CD14-positive monocyte (primary cell): ENCODE measurements at regions not wholly inside any gene's neighbourhood (a gene's known extent, or its start where the extent isn't known, plus 50 kb on each side); places are given as distances from the start of the nearest gene placed in this dataset.

Experiments
- DNase-seq, 3 donors: peaks; one replicate each; pipeline ENCODE4 v3.0.0-alpha.2; 2011 to 2022
- H2AFZ ChIP-seq: 2 replicates; pipeline ENCODE4 v1.6.0; 2012; ENCODE audit warnings: mild to moderate bottlenecking, low read depth, low read length, inconsistent platforms; ENCODE audit not compliant: insufficient read depth, poor library complexity, severe bottlenecking
- H3K27ac ChIP-seq, 2 donors: 1 replicate in 1 of 2; 2 replicates in 1 of 2; pipeline ENCODE4 v1.5.1; 2012 to 2013; ENCODE audit warnings: low read length in 2 of 2, control low read depth in 1 of 2, inconsistent platforms in 1 of 2, low read depth in 1 of 2, mild to moderate bottlenecking in 1 of 2
- H3K27me3 ChIP-seq, 2 donors: one replicate each; pipeline versions ENCODE4 v1.6.0 to v1.6.1; 2011 to 2013; ENCODE audit warnings: low read length in 2 of 2; ENCODE audit not compliant: control insufficient read depth in 2 of 2, insufficient read depth in 2 of 2
- H3K36me3 ChIP-seq, 2 donors: replicated peaks in 1 of 2; 1 replicate in 1 of 2; 2 replicates in 1 of 2; pipeline versions ENCODE4 v1.5.1 to v1.6.1; 2012 to 2013; ENCODE audit warnings: low read length in 2 of 2, control low read depth in 1 of 2, inconsistent platforms in 1 of 2, mild to moderate bottlenecking in 1 of 2; ENCODE audit not compliant: insufficient read depth in 2 of 2, control insufficient read depth in 1 of 2
- H3K4me1 ChIP-seq, 2 donors: 1 replicate in 1 of 2; 2 replicates in 1 of 2; pipeline versions ENCODE4 v1.5.1 to v1.6.1; 2012 to 2013; ENCODE audit warnings: low read length in 2 of 2, control low read depth in 1 of 2, inconsistent platforms in 1 of 2, mild to moderate bottlenecking in 1 of 2, moderate library complexity in 1 of 2; ENCODE audit not compliant: insufficient read depth in 2 of 2, control insufficient read depth in 1 of 2
- H3K4me2 ChIP-seq: replicated peaks from 2 replicates; pipeline ENCODE3; 2012; ENCODE audit warnings: low read length, moderate library complexity, mild to moderate bottlenecking; ENCODE audit not compliant: poor library complexity, severe bottlenecking; ENCODE audit errors: extremely low read depth
- H3K4me3 ChIP-seq, 3 experiments: fragments of 200-600 bp in 1 of 3; sonication (generic) in 1 of 3; replicated peaks in 1 of 3; 1 replicate in 2 of 3; 2 replicates in 1 of 3; pipeline ENCODE4 v1.5.1; 2011 to 2013; ENCODE audit warnings: low read length in 3 of 3, mild to moderate bottlenecking in 3 of 3, control low read depth in 2 of 3, low read depth in 2 of 3, inconsistent platforms in 1 of 3, moderate library complexity in 1 of 3
- H3K79me2 ChIP-seq: 2 replicates; pipeline ENCODE4 v1.6.0; 2012; ENCODE audit warnings: mild to moderate bottlenecking, control low read depth, inconsistent platforms, low read length, moderate library complexity; ENCODE audit not compliant: insufficient read depth
- H3K9ac ChIP-seq: 2 replicates; pipeline ENCODE4 v1.6.0; 2017; ENCODE audit warnings: low read length, mild to moderate bottlenecking; ENCODE audit not compliant: insufficient read depth, poor library complexity, severe bottlenecking
- H3K9me3 ChIP-seq, 2 donors: replicated peaks in 1 of 2; 1 replicate in 1 of 2; 2 replicates in 1 of 2; pipeline versions ENCODE4 v1.5.1 to v1.6.1; 2012 to 2013; ENCODE audit warnings: low read length in 2 of 2, control low read depth in 1 of 2; ENCODE audit not compliant: control insufficient read depth in 1 of 2, insufficient read depth in 1 of 2
- H4K20me1 ChIP-seq: 2 replicates; pipeline ENCODE4 v1.6.0; 2012; ENCODE audit warnings: mild to moderate bottlenecking, low read length, control low read depth, moderate library complexity; ENCODE audit not compliant: insufficient read depth
- H3K27ac Mint-ChIP-seq, 7 donors: one replicate each; pipeline ENCODE4 v1.8.0; 2020; ENCODE audit warnings: mild to moderate bottlenecking in 7 of 7, mixed read lengths in 7 of 7, moderate library complexity in 6 of 7, inconsistent platforms in 2 of 7
- H3K27me3 Mint-ChIP-seq, 3 donors: one replicate each; pipeline ENCODE4 v1.8.0; 2021 to 2022; ENCODE audit warnings: low read depth in 3 of 3, mild to moderate bottlenecking in 3 of 3, mixed read lengths in 3 of 3, moderate library complexity in 3 of 3, inconsistent platforms in 1 of 3
- H3K36me3 Mint-ChIP-seq, 2 donors: one replicate each; pipeline ENCODE4 v1.8.0; 2020; ENCODE audit warnings: mixed read lengths in 2 of 2, inconsistent platforms in 1 of 2, mild to moderate bottlenecking in 1 of 2
- H3K4me1 Mint-ChIP-seq: one replicate; pipeline ENCODE4 v1.8.0; 2020; ENCODE audit warnings: mild to moderate bottlenecking, mixed read lengths
- H3K4me3 Mint-ChIP-seq, 2 donors: one replicate each; pipeline ENCODE4 v1.8.0; 2020; ENCODE audit warnings: mild to moderate bottlenecking in 2 of 2, mixed read lengths in 2 of 2, moderate library complexity in 1 of 2
- H3K9me3 Mint-ChIP-seq, 7 donors: one replicate each; pipeline ENCODE4 v1.8.0; 2020 to 2022; ENCODE audit warnings: mixed read lengths in 7 of 7, mild to moderate bottlenecking in 6 of 7, moderate library complexity in 6 of 7, inconsistent platforms in 2 of 7
- WGBS: methylation state at CpG from one replicate; pipeline ENCODE4 v1.1.5; 2013; ENCODE audit warnings: missing lambda C conversion rate; ENCODE audit not compliant: insufficient coverage; 5-methylcytosine and 5-hydroxymethylcytosine counted together
- intact Hi-C, 2 donors: fragments of 100-400 bp; cut with micrococcal nuclease; formaldehyde crosslinking; loops; one replicate each; pipeline versions ENCODE4 v1.15.0 to v1.15.1; 2023
- TF ChIP-seq, protein P1 (sequence below): fragments of 200-600 bp; IDR thresholded peaks from one replicate; pipeline ENCODE4 v1.8.0; 2022; ENCODE audit warnings: antibody characterized with exemption, mild to moderate bottlenecking

GRCh38 chr10:108069096-108069495, 904.6 kb upstream of the SORCS1 start:
- Mint-ChIP-seq H3K4me3 (no peak overlapping the region), H3K27ac (no peak overlapping the region), H3K9me3 (peaks cover 0 to 8% (median 2%) of the 10 kb centered on the region in 7 donors), H3K36me3 (no peaks in the 10 kb centered on the region), H3K27me3 (no peaks in the 10 kb centered on the region), H3K4me1 (no peaks in the 10 kb centered on the region)
- Histone ChIP-seq H3K4me1 (no peaks in the 10 kb centered on the region), H4K20me1 (no peaks in the 10 kb centered on the region), H3K27ac (no peak overlapping the region), H3K9ac (no peak overlapping the region), H2AFZ (no peak overlapping the region), H3K9me3 (no peaks in the 10 kb centered on the region), H3K36me3 (no peaks in the 10 kb centered on the region), H3K79me2 (no peaks in the 10 kb centered on the region), H3K27me3 (no peaks in the 10 kb centered on the region), H3K4me3 (no peak overlapping the region), H3K4me2 (no peak overlapping the region)
- no peak for DNase-seq
- TF ChIP-seq, protein P1, sequence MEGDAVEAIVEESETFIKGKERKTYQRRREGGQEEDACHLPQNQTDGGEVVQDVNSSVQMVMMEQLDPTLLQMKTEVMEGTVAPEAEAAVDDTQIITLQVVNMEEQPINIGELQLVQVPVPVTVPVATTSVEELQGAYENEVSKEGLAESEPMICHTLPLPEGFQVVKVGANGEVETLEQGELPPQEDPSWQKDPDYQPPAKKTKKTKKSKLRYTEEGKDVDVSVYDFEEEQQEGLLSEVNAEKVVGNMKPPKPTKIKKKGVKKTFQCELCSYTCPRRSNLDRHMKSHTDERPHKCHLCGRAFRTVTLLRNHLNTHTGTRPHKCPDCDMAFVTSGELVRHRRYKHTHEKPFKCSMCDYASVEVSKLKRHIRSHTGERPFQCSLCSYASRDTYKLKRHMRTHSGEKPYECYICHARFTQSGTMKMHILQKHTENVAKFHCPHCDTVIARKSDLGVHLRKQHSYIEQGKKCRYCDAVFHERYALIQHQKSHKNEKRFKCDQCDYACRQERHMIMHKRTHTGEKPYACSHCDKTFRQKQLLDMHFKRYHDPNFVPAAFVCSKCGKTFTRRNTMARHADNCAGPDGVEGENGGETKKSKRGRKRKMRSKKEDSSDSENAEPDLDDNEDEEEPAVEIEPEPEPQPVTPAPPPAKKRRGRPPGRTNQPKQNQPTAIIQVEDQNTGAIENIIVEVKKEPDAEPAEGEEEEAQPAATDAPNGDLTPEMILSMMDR = no peak
- intact Hi-C loops = no loop called here
- WGBS = no CpG with 5 or more reads among the region's 1 CpG

DNA sequence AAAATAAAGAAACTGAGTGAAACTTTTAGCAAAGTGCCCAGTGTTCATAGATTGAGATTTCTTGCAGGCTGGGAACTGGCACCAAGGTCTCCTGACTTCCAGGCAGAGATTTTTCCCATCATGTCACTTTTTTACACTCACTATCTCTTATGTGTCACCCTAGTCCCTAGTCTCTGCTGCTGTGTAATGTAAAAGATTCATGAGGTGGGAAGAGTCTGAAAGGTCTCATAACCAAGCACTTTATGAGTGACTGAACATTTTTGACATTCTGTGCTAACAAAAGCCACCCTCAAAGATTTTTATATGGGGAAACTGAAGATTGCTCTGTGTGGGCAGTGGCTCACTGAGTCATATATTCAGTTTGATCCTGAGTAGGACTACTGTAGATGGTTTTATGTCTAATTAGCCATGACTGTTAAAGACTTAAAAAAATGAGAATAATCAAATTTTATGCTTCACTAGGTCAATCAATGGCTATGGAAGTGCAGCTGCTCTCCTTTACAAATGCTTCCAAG, 900.3 kb upstream of the SORCS1 start:
- TF ChIP-seq, protein P1 = no peak
- DNase-seq = no peak
- Mint-ChIP-seq H3K4me1 (no peaks in the 10 kb centered on the region), H3K4me3 (no peak overlapping the region), H3K9me3 (peaks cover 0 to 6% (median 1%) of the 10 kb centered on the region in 7 donors), H3K27me3 (no peaks in the 10 kb centered on the region), H3K27ac (no peak overlapping the region), H3K36me3 (no peaks in the 10 kb centered on the region)
- no peaks in the 10 kb centered on the region for H3K79me2 ChIP-seq
- H3K27ac ChIP-seq = no peak overlapping the region
- H2AFZ ChIP-seq = no peak overlapping the region
- H3K9ac ChIP-seq = no peak overlapping the region
- H4K20me1 ChIP-seq = no peaks in the 10 kb centered on the region
- H3K4me3 ChIP-seq = no peak overlapping the region
- H3K4me1 ChIP-seq = no peaks in the 10 kb centered on the region
- peaks cover 0 to 4% of the 10 kb centered on the region in 2 donors for H3K9me3 ChIP-seq
- H3K4me2 ChIP-seq = no peak overlapping the region
- no peaks in the 10 kb centered on the region for H3K27me3 ChIP-seq
- intact Hi-C loops = no loop called here
- no peaks in the 10 kb centered on the region for H3K36me3 ChIP-seq
